Neural cell (in vitro differentiated cells): ENCODE measurements at regions not wholly inside any gene's neighbourhood (a gene's known extent, or its start where the extent isn't known, plus 50 kb on each side); places are given as distances from the start of the nearest gene placed in this dataset.

Source experiments
- H2AFZ ChIP-seq: fragments of 200-600, 300-800 bp; sonication (generic), shearing (Covaris generic); 2 replicates; pipeline ENCODE4 v1.6.0; 2014; ENCODE audit warnings: low read depth, mild to moderate bottlenecking, antibody characterized with exemption, low read length, moderate library complexity
- H3F3A ChIP-seq: fragments of 200-600 bp; shearing (Covaris generic); 2 replicates; pipeline ENCODE4 v1.6.1; 2016; ENCODE audit warnings: mild to moderate bottlenecking, moderate library complexity, mixed read lengths, antibody characterized with exemption, low read length; ENCODE audit not compliant: insufficient read depth, poor library complexity, severe bottlenecking
- H3K27ac ChIP-seq: fragments of 200-600, 300-800 bp; sonication (generic), shearing (Covaris generic); 2 replicates; pipeline ENCODE4 v1.5.1; 2014; ENCODE audit warnings: mild to moderate bottlenecking, low read length, moderate library complexity
- H3K27me3 ChIP-seq: fragments of 300-800, 200-600 bp; sonication (generic), shearing (Covaris generic); 2 replicates; pipeline ENCODE4 v1.6.0; 2014; ENCODE audit warnings: mild to moderate bottlenecking, low read depth, low read length, moderate library complexity; ENCODE audit not compliant: insufficient read depth
- H3K36me3 ChIP-seq: fragments of 300-800, 200-600 bp; sonication (generic), shearing (Covaris generic); 2 replicates; pipeline ENCODE4 v1.5.1; 2014; ENCODE audit warnings: mild to moderate bottlenecking, antibody characterized with exemption, low read length, moderate library complexity; ENCODE audit not compliant: insufficient read depth
- H3K4me2 ChIP-seq: fragments of 300-800, 200-600 bp; sonication (generic), shearing (Covaris generic); 2 replicates; pipeline ENCODE4 v1.6.0; 2014; ENCODE audit warnings: mild to moderate bottlenecking, low read length
- H3K4me3 ChIP-seq: fragments of 300-800, 200-600 bp; sonication (generic), shearing (Covaris generic); 2 replicates; pipeline ENCODE4 v1.5.1; 2014; ENCODE audit warnings: mild to moderate bottlenecking, low read length, moderate library complexity
- H3K79me2 ChIP-seq: fragments of 200-600 bp; shearing (Covaris generic); replicated peaks from 2 replicates; pipeline ENCODE4 v1.6.0; 2014; ENCODE audit warnings: mild to moderate bottlenecking, low read length, moderate library complexity; ENCODE audit not compliant: insufficient read depth
- H3K9ac ChIP-seq: fragments of 300-800, 200-600 bp; sonication (generic), shearing (Covaris generic); 2 replicates; pipeline ENCODE4 v1.6.1; 2016; ENCODE audit warnings: mild to moderate bottlenecking, low read length, mixed read lengths
- H3K9me2 ChIP-seq: fragments of 200-600 bp; shearing (Covaris generic); 2 replicates; pipeline ENCODE4 v1.6.1; 2016; ENCODE audit warnings: mild to moderate bottlenecking, low read length, mixed read lengths; ENCODE audit not compliant: insufficient read depth
- H3K9me3 ChIP-seq: fragments of 200-600, 300-800 bp; sonication (generic), shearing (Covaris generic); 2 replicates; pipeline ENCODE4 v1.6.1; 2016; ENCODE audit warnings: mild to moderate bottlenecking, mixed run types, low read length, moderate library complexity, mixed read lengths
- H4K20me1 ChIP-seq: fragments of 200-600 bp; shearing (Covaris generic); 2 replicates; pipeline ENCODE4 v1.6.1; 2016; ENCODE audit warnings: mild to moderate bottlenecking, mixed run types; ENCODE audit not compliant: insufficient read depth
- EP300 ChIP-seq: fragments of 450-650 bp; conservative IDR thresholded peaks from 2 replicates; pipeline ENCODE4 v1.6.1; 2014; ENCODE audit warnings: antibody characterized with exemption, mild to moderate bottlenecking, moderate library complexity; ENCODE audit not compliant: poor library complexity, severe bottlenecking
- EZH2 ChIP-seq: fragments of 200-600, 300-800 bp; shearing (Covaris generic), sonication (generic); IDR thresholded peaks from 2 replicates; pipeline ENCODE4 v1.6.1; 2014; ENCODE audit warnings: antibody characterized with exemption, low read length, borderline replicate concordance, mild to moderate bottlenecking; ENCODE audit not compliant: insufficient read depth, poor library complexity, severe bottlenecking
- MXI1 ChIP-seq: fragments of 450-650 bp; conservative IDR thresholded peaks from 2 replicates; pipeline ENCODE4 v1.6.1; 2014; ENCODE audit warnings: antibody characterized with exemption, mild to moderate bottlenecking; ENCODE audit not compliant: poor library complexity, severe bottlenecking
- POLR2AphosphoS5 ChIP-seq: IDR thresholded peaks from 2 replicates; pipeline ENCODE4 v1.6.1; 2012
- RAD21 ChIP-seq: fragments of 450-650 bp; conservative IDR thresholded peaks from 2 replicates; pipeline ENCODE4 v1.6.1; 2014; ENCODE audit warnings: antibody characterized with exemption, mild to moderate bottlenecking, moderate library complexity
- SMC3 ChIP-seq: fragments of 450-650 bp; conservative IDR thresholded peaks from 2 replicates; pipeline ENCODE4 v1.6.1; 2014; ENCODE audit warnings: antibody characterized with exemption, mild to moderate bottlenecking, moderate library complexity; ENCODE audit not compliant: poor library complexity
- TAF1 ChIP-seq: IDR thresholded peaks from 2 replicates; pipeline ENCODE4 v1.6.1; 2012; ENCODE audit warnings: low read depth
- TF ChIP-seq, protein P1 (sequence below): IDR thresholded peaks from 2 replicates; pipeline ENCODE4 v1.6.1; 2012; ENCODE audit warnings: borderline replicate concordance
- TF ChIP-seq, protein P2 (sequence below): fragments of 450-650 bp; IDR thresholded peaks from 2 replicates; pipeline ENCODE4 v1.5.1; 2014; ENCODE audit warnings: antibody characterized with exemption, mild to moderate bottlenecking, moderate library complexity; ENCODE audit not compliant: poor library complexity, severe bottlenecking

DNA sequence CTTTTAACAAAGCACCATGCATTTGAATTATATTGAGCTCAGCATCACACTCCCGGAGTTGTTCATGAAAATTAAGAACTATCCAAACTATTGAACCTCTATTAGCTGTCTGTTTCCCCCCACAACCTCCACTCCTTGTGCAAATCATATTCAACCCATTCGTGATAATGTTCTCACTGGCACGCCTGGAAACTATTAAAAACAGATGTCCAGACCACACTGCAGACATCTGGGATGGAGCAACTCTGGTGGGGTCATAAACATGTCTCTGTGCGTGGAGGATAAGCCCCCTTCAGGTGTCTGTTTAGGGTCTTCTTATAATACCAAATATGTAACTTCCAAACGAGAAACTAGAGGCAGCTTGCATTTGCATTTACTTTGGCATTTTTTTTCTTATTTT, 193.7 kb downstream of the TFAP2A start:
- Histone ChIP-seq H3K9ac (no peak overlapping the region), H3F3A (no peaks in the 10 kb centered on the region), H3K4me2 (no peak overlapping the region), H3K4me3 (no peak overlapping the region), H3K27ac (no peak overlapping the region), H3K9me3 (no peaks in the 10 kb centered on the region), H3K9me2 (no peaks in the 10 kb centered on the region), H2AFZ (no peak overlapping the region), H3K27me3 (no peaks in the 10 kb centered on the region), H3K36me3 (no peaks in the 10 kb centered on the region), H4K20me1 (no peaks in the 10 kb centered on the region), H3K79me2 (no peaks in the 10 kb centered on the region)
- TF ChIP-seq EP300 (no peak), EZH2 (no peak), SMC3 (no peak), POLR2AphosphoS5 (no peak), TAF1 (no peak), RAD21 (no peak), MXI1 (no peak)
- TF ChIP-seq, protein P1, sequence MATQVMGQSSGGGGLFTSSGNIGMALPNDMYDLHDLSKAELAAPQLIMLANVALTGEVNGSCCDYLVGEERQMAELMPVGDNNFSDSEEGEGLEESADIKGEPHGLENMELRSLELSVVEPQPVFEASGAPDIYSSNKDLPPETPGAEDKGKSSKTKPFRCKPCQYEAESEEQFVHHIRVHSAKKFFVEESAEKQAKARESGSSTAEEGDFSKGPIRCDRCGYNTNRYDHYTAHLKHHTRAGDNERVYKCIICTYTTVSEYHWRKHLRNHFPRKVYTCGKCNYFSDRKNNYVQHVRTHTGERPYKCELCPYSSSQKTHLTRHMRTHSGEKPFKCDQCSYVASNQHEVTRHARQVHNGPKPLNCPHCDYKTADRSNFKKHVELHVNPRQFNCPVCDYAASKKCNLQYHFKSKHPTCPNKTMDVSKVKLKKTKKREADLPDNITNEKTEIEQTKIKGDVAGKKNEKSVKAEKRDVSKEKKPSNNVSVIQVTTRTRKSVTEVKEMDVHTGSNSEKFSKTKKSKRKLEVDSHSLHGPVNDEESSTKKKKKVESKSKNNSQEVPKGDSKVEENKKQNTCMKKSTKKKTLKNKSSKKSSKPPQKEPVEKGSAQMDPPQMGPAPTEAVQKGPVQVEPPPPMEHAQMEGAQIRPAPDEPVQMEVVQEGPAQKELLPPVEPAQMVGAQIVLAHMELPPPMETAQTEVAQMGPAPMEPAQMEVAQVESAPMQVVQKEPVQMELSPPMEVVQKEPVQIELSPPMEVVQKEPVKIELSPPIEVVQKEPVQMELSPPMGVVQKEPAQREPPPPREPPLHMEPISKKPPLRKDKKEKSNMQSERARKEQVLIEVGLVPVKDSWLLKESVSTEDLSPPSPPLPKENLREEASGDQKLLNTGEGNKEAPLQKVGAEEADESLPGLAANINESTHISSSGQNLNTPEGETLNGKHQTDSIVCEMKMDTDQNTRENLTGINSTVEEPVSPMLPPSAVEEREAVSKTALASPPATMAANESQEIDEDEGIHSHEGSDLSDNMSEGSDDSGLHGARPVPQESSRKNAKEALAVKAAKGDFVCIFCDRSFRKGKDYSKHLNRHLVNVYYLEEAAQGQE, result no peak
- TF ChIP-seq, protein P2, sequence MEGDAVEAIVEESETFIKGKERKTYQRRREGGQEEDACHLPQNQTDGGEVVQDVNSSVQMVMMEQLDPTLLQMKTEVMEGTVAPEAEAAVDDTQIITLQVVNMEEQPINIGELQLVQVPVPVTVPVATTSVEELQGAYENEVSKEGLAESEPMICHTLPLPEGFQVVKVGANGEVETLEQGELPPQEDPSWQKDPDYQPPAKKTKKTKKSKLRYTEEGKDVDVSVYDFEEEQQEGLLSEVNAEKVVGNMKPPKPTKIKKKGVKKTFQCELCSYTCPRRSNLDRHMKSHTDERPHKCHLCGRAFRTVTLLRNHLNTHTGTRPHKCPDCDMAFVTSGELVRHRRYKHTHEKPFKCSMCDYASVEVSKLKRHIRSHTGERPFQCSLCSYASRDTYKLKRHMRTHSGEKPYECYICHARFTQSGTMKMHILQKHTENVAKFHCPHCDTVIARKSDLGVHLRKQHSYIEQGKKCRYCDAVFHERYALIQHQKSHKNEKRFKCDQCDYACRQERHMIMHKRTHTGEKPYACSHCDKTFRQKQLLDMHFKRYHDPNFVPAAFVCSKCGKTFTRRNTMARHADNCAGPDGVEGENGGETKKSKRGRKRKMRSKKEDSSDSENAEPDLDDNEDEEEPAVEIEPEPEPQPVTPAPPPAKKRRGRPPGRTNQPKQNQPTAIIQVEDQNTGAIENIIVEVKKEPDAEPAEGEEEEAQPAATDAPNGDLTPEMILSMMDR, result no peak

DNA sequence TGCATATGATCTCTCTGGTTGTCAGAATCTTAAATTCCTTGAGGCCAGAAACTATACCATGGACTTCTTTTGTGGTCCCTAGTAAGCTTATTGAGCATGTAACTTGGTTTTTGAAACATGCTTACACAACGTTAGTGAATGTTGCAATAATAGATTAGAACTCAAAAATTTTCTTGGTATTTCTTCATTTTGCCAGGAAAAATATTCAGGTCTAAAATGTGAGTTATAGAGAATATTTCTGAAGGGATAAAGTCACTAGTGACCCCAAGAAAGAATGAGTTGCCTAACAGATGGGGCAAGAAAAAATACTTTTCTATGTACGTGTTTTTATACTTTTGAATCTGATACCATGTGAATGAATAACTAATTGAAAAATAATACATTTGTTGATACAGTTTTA, 195.4 kb downstream of the TFAP2A start:
- H3K79me2 ChIP-seq, result no peaks in the 10 kb centered on the region
- H3K27me3 ChIP-seq, result no peaks in the 10 kb centered on the region
- H2AFZ ChIP-seq, result no peak overlapping the region
- no peak overlapping the region for H3K4me3 ChIP-seq
- H4K20me1 ChIP-seq, result no peaks in the 10 kb centered on the region
- no peak overlapping the region for H3K9ac ChIP-seq
- H3K27ac ChIP-seq, result no peak overlapping the region
- no peak overlapping the region for H3K4me2 ChIP-seq
- H3F3A ChIP-seq, result no peaks in the 10 kb centered on the region
- H3K9me2 ChIP-seq, result no peaks in the 10 kb centered on the region
- H3K9me3 ChIP-seq, result no peaks in the 10 kb centered on the region
- H3K36me3 ChIP-seq, result no peaks in the 10 kb centered on the region
- TF ChIP-seq EP300 (no peak), POLR2AphosphoS5 (no peak), TAF1 (no peak), RAD21 (no peak), EZH2 (no peak), SMC3 (no peak), MXI1 (no peak)
- TF ChIP-seq, protein P2, result no peak
- TF ChIP-seq, protein P1, result no peak
